Spleen (tissue), 11 donors: ENCODE measurements at regions not wholly inside any gene's neighbourhood (a gene's known extent, or its start where the extent isn't known, plus 50 kb on each side); places are given as distances from the start of the nearest gene placed in this dataset.

Experiments used
- DNase-seq: peaks from one replicate; pipeline ENCODE4 v3.0.0-alpha.2; 2020
- H3K27ac ChIP-seq, 8 donors: fragments of 200-600 bp; sonication (generic) in 7 of 8; 1 replicate in 4 of 8; 2 replicates in 4 of 8; pipeline versions ENCODE4 v1.5.0 to v1.8.0; 2016 to 2021; ENCODE audit warnings: inconsistent platforms in 4 of 8, mild to moderate bottlenecking in 4 of 8, moderate library complexity in 1 of 8
- H3K27me3 ChIP-seq, 7 donors: fragments of 200-600 bp; sonication (generic) in 6 of 7; replicated peaks in 1 of 7; 1 replicate in 4 of 7; 2 replicates in 3 of 7; pipeline versions ENCODE4 v1.5.0 to v1.8.0; 2016 to 2021; ENCODE audit warnings: inconsistent platforms in 3 of 7, mild to moderate bottlenecking in 1 of 7
- H3K36me3 ChIP-seq, 6 donors: fragments of 200-600 bp; sonication (generic) in 5 of 6; 1 replicate in 4 of 6; 2 replicates in 2 of 6; pipeline versions ENCODE4 v1.5.0 to v1.8.0; 2016 to 2021; ENCODE audit warnings: inconsistent platforms in 2 of 6
- H3K4me1 ChIP-seq, 6 donors: fragments of 200-600 bp; sonication (generic) in 5 of 6; 1 replicate in 3 of 6; 2 replicates in 3 of 6; pipeline versions ENCODE4 v1.5.0 to v1.8.0; 2016 to 2021; ENCODE audit warnings: inconsistent platforms in 3 of 6
- H3K4me3 ChIP-seq, 8 donors: fragments of 200-600 bp; sonication (generic) in 7 of 8; 1 replicate in 4 of 8; 2 replicates in 4 of 8; pipeline versions ENCODE4 v1.5.0 to v1.8.0; 2016 to 2021; ENCODE audit warnings: inconsistent platforms in 4 of 8, mild to moderate bottlenecking in 4 of 8, moderate library complexity in 2 of 8
- H3K9me3 ChIP-seq, 8 donors: fragments of 200-600 bp; sonication (generic) in 7 of 8; 1 replicate in 4 of 8; 2 replicates in 4 of 8; pipeline versions ENCODE4 v1.5.0 to v1.8.0; 2016 to 2021; ENCODE audit warnings: inconsistent platforms in 4 of 8
- CTCF ChIP-seq, 11 experiments: fragments of 200-600 bp in 7 of 11; fragments of 450-650 bp in 4 of 11; sonication (generic) in 4 of 11; IDR thresholded peaks in 8 of 11; conservative IDR thresholded peaks in 3 of 11; 1 replicate in 7 of 11; 2 replicates in 4 of 11; pipeline versions ENCODE4 v1.4.0 to v1.8.0; 2016 to 2021; ENCODE audit warnings: antibody characterized with exemption in 11 of 11, inconsistent platforms in 4 of 11, mild to moderate bottlenecking in 1 of 11
- POLR2A ChIP-seq, 3 donors: fragments of 450-650 bp; IDR thresholded peaks; one replicate each; pipeline ENCODE4 v1.5.1; 2017; ENCODE audit warnings: antibody characterized with exemption in 3 of 3, mild to moderate bottlenecking in 1 of 3
- POLR2AphosphoS5 ChIP-seq, 3 donors: sonication (generic); formaldehyde crosslinking; IDR thresholded peaks; one replicate each; pipeline ENCODE4 v1.5.1; 2017; ENCODE audit warnings: antibody characterized with exemption in 3 of 3
- WGBS, 5 donors: extraction: QIAGEN DNeasy Blood & Tissue Kit in 3 of 5; methylation state at CpG; one replicate each; pipeline versions ENCODE4 v1.1.5 to v1.1.7; 2013 to 2018; 5-methylcytosine and 5-hydroxymethylcytosine counted together
- intact Hi-C: fragments of 100-400 bp; cut with DNase I; formaldehyde crosslinking; loops from one replicate; pipeline ENCODE4 v1.15.0; 2023; ENCODE audit warnings: low total_unique reads
- donor health status: healthy with polysubstance abuse.
- donor health status: DM: no; HTN: no; CAD: no; lungs with moderate emphysema.
- donor health status: DM: no; HTN: no; CAD: no.
- donor health status: Bipolar disorder and iron deficiency.
- donor health status: healthy.
- donor health status: DM: no; HTN: no; CAD: no.
- donor health status: DM: yes; HTN: yes; CAD: no.

GRCh38 chr13:106048386-106048785 is 487.1 kb downstream of the EFNB2 start:
- H3K4me1 ChIP-seq: no peaks in the 10 kb centered on the region
- H3K36me3 ChIP-seq: no peaks in the 10 kb centered on the region
- no peaks in the 10 kb centered on the region for H3K27me3 ChIP-seq
- H3K27ac ChIP-seq: no peak overlapping the region
- WGBS, 5 donors: 48 to 53% (median 50%) methylated on average over 4 of the region's 4 CpGs
- TF ChIP-seq POLR2A (IDR thresholded peaks at IDR 0.05): no peak
- TF ChIP-seq POLR2AphosphoS5 (IDR thresholded peaks at IDR 0.05): no peak
- TF ChIP-seq CTCF (IDR thresholded peaks at IDR 0.05 in 8 of 11, conservative IDR thresholded peaks at IDR 0.05 in 3 of 11): no peak
- DNase-seq: no peak
- intact Hi-C loops: no loop called here
- no peak overlapping the region for H3K4me3 ChIP-seq
- H3K9me3 ChIP-seq: no peaks in the 10 kb centered on the region

- Histone ChIP-seq H3K9me3 (no peaks in the 10 kb centered on the region), H3K36me3 (no peaks in the 10 kb centered on the region), H3K4me1 (no peaks in the 10 kb centered on the region), H3K4me3 (no peak overlapping the region), H3K27ac (no peak overlapping the region), H3K27me3 (no peaks in the 10 kb centered on the region)
- DNase-seq: no peak
- TF ChIP-seq POLR2A (IDR thresholded peaks at IDR 0.05) (no peak), CTCF (IDR thresholded peaks at IDR 0.05 in 8 of 11, conservative IDR thresholded peaks at IDR 0.05 in 3 of 11) (no peak), POLR2AphosphoS5 (IDR thresholded peaks at IDR 0.05) (no peak)
- WGBS, 5 donors: 88 to 100% (median 91%) methylated on average over 1 of the region's 1 CpG
- intact Hi-C loops: no loop called here
These were observed 487.6 kb downstream of the EFNB2 start for GRCh38 chr13:106047859-106048258.

GRCh38 chr13:106042996-106043581 is 492.4 kb downstream of the EFNB2 start:
- H3K9me3 ChIP-seq: no peaks in the 10 kb centered on the region
- intact Hi-C loops: no loop called here
- 46 to 75% (median 52%) methylated on average over 1 of the region's 1 CpG for WGBS, 5 donors
- no peak overlapping the region for H3K27ac ChIP-seq
- DNase-seq: no peak
- H3K36me3 ChIP-seq: no peaks in the 10 kb centered on the region
- H3K4me1 ChIP-seq: no peaks in the 10 kb centered on the region
- no peak overlapping the region for H3K4me3 ChIP-seq
- no peaks in the 10 kb centered on the region for H3K27me3 ChIP-seq
- no peak for TF ChIP-seq CTCF (IDR thresholded peaks at IDR 0.05 in 8 of 11, conservative IDR thresholded peaks at IDR 0.05 in 3 of 11)
- TF ChIP-seq POLR2A (IDR thresholded peaks at IDR 0.05): no peak
- TF ChIP-seq POLR2AphosphoS5 (IDR thresholded peaks at IDR 0.05): no peak

GRCh38 chr13:106041445-106041844 is 494.0 kb downstream of the EFNB2 start:
- Histone ChIP-seq H3K9me3 (no peaks in the 10 kb centered on the region), H3K27ac (no peak overlapping the region), H3K27me3 (no peaks in the 10 kb centered on the region), H3K4me3 (no peak overlapping the region), H3K4me1 (no peaks in the 10 kb centered on the region), H3K36me3 (no peaks in the 10 kb centered on the region)
- TF ChIP-seq POLR2AphosphoS5 (IDR thresholded peaks at IDR 0.05) (no peak), CTCF (IDR thresholded peaks at IDR 0.05 in 8 of 11, conservative IDR thresholded peaks at IDR 0.05 in 3 of 11) (no peak), POLR2A (IDR thresholded peaks at IDR 0.05) (no peak)
- intact Hi-C loops: no loop called here
- WGBS, 5 donors: 78 to 89% (median 88%) methylated on average over 3 of the region's 3 CpGs
- DNase-seq: no peak
